HG03025 (cell line): ENCODE measurements at regions not wholly inside any gene's neighbourhood (a gene's known extent, or its start where the extent isn't known, plus 50 kb on each side); places are given as distances from the start of the nearest gene placed in this dataset.
"Not testable (repeated sequence)": the region's sequence is repeated elsewhere in the genome, so short reads cannot be mapped to it uniquely, and the experiment has no call there.

Experiments used
- ATAC-seq: cut with Tn5 transposase; IDR thresholded peaks from one replicate; pipeline ENCODE4 v1.9.1; 2021; ENCODE audit warnings: mild to moderate bottlenecking, moderate library complexity; ENCODE audit not compliant: unreplicated experiment, low FRiP score

DNA sequence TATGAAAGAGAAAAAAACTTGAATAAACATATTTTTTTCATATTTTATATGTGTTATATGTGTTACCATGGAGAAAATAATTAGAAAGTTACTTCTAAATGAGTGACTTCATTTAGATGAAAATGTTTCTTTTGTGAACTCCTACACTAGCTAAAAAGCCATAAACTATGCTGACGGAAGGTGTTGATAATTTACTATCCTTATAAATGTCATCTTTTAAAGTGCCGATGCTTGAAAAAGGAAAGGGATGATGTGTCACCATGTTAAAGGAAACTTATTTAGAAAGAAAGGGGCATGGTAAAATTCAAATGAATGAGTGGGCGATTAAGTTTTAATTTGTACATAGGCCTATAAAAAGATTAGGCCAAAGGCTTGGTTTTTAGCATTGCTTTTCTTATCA is 133.8 kb downstream of the SPRY1 start:
- no peak for ATAC-seq

DNA sequence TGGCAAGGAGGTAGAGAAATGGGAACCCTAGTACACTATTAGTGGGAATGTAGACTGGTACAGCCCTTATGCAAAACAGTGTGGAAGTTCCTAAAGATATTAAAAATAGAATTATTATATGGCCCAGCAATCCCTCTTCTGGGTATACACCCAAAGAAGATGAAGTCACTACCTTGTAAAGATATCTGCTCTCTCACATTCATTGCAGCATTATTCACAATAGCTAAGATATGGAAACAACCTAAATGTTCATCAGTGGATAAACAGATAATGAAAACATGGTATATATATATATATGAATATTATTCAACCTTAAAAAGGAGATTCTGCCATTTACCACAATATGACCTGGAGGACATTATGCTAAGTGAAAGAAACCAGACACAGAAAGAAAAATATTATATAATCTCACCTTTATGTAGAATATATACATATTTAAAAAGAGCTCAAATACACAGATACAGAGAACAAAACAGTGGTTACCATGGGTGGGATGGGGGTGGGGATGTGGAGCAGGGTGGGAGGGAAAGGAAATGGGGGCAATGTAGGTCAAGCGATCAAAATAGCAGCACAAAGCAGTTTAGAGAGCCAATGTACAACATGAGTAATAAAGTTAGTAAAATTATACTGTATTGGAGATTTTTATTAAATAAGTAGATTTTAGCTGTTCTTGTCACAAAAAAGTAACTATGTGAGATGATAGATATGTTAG is 138.6 kb downstream of the SPRY1 start:
- ATAC-seq, result no peak

DNA sequence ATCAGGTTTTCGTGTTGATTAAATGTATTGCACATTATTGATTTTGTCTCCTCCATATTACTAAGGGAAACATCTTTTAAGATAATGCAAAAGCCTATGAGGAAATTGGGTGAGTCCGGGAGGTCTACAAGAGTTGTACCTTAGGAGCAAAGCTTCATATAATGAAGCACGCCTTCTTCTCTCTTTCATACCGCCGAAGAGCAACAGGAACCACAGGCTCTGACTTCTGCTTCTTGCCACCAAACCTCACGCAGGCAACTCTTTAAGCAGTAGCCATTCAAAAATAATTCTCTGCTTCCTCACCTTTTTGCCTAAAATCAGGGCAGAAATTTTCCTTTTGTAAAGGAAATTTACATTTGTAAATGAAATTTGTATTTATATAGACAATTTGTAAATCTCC is 139.6 kb downstream of the SPRY1 start:
- no peak for ATAC-seq

DNA sequence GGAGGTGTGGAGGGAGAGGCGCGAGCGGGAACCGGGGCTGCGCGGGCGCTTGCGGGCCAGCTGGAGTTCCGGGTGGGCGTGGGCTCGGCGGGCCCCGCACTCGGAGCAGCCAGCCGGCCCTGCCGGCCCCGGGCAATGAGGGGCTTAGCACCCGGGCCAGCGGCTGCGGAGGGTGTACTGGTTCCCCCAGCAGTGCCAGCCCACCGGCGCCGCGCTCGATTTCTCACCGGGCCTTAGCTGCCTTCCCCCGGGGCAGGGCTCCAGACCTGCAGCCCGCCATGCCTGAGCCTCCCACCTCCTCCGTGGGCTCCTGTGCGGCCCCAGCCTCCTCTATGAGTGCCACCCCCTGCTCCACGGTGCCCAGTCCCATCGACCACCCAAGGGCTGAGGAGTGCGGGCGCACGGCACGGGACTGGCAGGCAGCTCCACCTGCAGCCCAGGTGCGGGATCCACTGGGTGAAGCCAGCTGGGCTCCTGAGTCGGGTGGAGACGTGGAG is 141.4 kb downstream of the SPRY1 start:
- not testable (repeated sequence) for ATAC-seq

DNA sequence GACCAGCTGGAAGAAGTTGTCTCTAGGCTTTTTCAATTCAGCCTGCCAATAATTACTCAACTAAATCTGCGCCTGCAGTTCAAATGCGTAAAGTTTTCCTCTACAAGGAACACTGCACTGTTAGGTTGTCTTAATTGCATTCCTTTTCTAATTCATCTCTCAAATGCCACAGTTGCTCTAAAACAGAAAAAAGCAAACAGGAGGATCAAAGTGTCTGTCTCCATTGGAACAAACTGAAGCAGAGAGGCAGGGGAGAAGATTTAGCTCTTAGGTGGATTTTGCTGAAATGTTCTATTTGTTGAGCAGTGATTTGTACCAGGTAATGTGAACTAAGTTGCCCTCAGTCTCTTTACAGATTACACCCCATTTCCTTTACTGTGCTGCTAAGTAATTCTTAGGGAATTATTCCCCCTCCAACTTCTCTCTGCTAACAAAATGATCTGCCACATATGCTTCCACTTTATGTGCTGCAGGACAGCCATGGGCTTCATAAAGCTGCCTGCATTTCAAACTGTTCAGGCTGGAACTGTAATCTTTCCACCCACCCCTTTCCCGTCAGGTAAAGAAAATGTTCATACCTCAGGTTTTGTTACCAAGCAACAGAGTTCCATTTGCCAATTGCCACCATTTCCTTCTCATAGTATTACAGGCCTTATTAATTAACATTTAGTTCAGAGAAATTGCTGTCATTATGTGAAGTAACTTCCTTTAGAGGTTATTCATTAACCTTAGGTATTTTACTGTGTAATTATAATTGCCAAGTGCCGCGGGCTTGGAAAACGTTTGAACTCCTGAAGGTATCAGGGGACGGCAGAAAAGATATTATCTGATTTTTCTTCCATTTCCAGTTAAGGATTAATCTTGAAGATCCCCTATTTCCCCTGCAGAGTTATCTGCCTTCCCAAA is 149.3 kb downstream of the SPRY1 start:
- ATAC-seq, result no peak

DNA sequence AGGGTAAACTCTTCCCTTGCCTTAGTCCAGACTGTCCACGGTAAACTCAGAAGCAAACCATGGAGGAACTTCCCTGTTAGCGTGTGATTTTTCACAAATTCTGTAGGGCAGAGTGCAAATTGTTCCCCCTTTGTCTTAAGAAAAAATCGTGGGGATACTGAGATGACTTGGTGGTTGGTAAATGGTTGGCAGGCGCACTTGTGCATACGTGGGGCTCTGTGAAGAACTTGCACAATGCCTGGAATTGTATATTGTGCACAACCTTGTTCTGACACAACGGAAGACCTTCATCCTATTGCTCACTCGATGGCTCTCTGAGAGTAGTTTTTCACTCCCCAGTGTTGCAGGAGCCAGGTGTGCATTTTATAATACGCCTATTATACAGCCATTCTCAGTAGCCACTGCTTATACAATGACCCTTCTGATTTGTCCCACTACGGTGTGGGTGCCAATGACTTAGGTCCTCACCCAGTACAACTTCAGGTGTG is 150.0 kb downstream of the SPRY1 start:
- no peak for ATAC-seq

DNA sequence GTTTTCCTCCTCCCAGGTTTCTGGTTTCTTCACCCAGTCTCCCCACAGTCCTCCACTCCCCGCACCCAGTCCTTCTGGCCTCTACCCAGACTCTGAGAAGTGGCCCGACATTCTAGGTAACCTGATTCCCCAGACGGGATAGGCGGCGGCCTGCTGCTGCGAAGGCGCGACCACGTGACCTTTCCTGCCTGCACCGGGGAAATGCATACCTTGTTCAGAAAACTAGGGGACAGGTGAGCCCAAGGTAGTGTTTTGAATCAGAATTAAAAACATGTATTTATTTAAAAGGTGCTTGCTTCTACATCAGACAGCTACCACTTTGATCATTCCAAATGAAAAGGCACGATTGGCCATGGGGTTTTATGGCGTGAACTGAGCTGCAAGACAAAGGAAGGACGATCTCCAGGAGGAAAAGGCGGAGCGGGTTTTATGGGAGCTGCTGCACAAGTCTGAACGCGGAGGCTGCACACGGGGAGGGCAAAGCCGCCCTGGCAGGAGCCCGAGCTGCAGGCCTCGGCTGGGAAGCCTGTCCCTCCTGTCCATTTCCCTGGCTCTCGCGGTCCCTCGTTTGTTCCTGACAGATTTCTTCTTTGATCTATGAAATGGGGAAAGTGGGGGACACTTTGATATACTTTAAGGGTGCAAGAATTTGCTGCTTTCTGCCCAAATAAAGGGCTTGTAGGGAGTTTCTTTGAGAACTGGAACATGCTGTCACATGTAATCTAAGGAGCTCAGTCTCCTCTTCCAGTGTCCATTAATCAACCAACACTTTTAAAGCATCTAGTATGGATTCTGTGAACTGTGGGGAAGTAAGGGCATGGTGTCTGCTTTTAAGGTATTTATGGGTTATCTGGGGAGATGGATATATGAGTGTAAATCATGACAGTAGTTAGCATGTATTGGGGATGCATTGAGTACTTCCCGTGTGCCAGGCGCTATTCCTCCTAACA is 150.9 kb downstream of the SPRY1 start:
- ATAC-seq, result no peak

DNA sequence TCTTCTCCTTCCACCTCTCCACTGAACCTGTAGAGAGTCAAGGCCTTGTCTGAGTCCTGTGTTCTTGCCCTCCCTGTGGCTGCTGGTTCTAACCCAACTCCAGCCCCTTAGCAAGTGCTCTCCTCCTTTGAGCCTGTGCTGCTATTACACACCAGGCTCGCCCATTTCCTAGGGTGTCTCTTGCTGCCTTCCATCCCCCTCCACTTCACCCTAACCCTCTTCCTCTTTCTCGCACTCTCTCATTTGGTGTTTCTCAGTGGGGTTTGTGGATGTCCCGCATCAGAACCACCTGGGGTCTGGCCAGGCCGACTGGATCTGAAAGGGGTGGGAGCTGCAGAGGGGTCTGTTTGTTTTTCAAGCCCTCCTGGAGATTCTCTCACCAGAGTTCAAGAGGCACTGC is 156.7 kb downstream of the SPRY1 start:
- no peak for ATAC-seq

DNA sequence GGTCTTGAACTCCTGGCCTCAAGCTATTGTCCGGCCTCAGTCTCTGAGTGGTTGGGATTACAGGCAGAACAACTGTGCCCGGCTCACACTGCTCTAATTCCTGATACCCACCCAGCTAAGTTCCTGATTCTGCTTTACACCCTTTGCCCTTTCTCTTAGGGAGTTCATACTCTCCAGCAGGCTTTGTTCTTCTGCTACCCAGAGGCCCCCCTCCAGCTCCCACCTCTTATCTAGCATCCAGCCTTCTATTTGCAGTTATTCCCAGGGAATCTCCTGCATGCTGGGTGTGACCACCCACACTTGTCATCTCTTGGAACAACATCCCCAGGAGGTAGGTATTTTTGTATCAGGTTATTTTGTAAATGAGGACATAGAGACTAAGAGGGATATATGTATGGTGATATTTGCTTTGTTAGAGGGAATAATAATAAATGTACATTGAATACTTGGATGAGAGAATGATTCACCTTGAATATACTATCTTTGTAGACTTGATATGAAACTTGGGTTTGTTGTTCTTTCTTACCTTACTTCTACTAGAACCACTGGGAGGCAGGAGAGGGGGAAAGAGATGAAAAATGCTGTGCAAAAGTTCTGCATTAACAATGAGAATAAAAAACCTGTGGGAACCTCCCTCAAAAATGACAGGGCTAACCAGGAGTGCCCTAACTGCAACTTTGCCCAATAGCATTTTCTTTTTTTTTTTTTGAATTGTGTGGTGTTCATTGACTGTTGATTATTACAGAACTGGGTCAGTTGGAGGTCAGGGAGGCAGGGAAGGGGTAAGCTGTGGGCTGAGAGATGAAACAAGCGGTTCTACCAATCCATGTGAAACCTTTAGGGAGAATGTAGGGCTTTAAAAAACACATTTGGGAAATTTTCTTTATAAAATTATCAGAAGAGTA is 157.4 kb downstream of the SPRY1 start:
- ATAC-seq, result no peak

DNA sequence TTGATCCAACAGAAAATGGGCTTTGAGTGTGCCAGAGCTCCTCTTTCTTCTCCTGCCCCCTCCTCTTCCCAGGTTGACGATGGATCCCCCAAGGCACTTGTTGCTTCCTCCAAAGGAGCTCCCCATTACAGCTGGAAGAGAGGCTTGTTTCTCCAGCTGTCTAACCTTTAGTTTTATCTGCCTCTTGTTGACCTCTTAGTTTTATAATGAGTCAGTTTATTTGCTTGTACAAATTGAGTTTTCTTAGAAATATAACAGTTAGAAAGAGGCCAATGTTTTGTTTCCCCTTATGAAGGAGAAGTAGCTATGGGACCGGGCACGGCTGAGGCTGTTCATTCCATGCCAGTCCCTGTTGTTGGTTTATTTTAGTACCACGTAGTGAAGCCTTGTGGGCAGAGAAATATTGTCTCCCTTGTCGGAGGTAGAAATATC is 158.2 kb downstream of the SPRY1 start:
- ATAC-seq, result no peak

DNA sequence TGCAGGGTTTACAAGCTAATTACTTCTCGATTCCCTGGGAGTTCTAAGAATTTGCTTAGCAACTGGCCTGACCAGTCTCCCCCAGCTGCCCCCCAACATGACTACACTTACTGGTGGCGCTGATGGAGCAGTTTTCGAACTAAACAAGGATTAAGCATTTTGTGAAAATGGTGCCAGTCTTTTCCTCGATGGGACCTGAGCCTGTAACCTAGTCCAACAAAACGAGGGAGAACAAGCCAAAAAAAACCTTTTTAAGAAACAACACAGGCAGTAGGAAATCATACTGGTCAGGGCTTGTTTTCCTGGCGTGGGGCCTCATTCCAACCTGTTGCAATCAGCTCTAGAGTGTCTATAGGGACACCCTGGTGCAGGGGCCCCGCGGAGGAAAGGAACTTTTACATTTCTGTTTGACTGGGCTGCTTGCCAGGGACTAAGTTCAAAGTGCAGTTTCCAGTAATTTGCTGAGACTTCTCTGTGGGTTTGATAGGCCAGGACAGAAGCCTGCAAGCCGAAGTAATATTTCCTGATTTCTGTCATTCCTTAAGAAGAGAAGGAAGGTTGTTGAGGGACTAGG is 158.7 kb downstream of the SPRY1 start:
- no peak for ATAC-seq

DNA sequence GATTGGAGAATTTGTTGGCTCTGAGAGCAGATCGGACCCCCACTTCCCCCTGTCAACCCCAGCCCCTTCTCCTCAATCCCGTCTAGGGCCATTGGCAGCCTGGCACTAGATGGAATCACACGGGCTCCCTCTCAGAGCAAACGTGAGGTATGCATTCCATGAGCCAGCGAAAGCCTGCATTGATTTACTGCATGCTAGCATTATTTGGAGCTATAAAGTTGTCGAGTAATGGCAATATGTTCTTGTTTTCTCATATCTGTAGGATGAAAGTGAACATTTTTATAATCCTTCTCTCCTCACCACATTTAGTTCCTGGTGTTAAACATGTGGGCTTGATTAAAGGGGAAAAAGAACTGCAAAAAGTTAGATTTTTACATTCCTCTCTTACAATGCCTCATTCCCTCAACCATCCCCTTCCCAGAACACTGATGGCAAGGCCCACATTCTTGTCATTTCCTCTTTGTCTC is 159.2 kb downstream of the SPRY1 start:
- no peak for ATAC-seq

DNA sequence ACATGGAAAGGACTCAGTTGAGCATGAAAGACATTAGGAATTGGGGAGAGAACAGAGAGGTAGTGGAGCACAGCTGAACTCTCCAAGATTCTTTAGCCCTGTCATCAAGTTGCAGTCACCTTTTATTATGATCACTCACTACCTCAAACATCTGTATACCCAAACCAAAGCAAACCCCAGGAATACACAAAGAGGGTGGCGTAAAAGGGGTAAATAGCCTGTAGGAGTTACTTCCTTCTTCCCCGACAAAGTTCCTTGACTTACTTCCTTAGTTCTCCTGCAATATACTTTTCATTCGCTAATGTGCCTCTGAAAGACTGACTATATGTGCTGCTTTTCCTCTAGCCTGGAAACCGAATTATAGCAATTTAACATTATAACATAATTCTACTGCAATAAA is 159.9 kb downstream of the SPRY1 start:
- no peak for ATAC-seq

DNA sequence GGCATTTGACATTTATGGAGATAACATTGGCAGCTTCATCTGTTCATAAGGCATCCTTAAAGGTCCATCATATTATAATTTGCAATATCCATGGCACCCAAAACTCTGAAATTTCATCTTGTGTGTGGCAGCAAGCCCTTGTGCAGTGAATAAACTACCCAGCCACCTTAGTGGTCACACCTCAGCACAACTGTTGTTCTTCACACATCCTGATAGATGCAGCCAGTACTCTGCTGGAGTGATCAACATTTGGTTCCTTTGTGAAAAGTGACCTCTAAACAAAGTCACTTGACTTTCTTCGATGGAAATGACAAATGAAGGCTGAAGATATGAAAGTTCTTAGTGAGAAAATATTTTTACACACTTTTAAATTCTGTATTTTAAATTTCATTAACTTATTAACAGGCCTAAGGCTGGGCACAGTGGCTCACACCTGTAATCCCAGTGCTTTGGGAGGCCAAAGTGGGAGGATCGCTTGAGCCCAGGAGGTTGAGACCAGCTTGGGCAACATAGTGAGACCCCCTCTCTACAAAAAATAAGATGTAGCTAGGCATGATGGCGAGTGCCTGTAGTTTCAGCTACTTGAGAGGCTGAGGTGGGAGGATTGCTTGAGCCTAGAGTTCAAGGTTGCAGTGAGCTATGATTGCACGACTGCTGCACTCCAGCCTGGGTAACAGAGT is 161.4 kb downstream of the SPRY1 start:
- ATAC-seq, result no peak

DNA sequence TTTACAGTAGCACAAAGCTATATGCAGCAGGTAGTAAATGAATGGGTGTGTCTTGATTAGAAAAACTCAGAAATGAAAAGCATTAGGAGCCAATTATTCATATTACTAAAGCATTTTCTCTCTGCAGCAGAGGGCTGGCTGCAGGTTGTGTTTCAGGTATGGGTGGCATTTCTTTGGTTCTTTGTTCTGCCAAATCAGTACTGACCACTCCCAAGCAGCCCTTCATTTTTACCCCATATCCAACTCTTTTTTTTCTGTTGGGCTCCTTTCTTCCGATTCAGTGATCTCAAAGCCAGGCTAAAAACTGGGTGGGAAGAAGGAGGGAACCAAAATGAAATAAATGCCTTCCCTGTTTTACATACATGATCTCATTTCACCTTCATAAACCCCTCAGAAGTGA is 162.3 kb downstream of the SPRY1 start:
- ATAC-seq, result no peak

DNA sequence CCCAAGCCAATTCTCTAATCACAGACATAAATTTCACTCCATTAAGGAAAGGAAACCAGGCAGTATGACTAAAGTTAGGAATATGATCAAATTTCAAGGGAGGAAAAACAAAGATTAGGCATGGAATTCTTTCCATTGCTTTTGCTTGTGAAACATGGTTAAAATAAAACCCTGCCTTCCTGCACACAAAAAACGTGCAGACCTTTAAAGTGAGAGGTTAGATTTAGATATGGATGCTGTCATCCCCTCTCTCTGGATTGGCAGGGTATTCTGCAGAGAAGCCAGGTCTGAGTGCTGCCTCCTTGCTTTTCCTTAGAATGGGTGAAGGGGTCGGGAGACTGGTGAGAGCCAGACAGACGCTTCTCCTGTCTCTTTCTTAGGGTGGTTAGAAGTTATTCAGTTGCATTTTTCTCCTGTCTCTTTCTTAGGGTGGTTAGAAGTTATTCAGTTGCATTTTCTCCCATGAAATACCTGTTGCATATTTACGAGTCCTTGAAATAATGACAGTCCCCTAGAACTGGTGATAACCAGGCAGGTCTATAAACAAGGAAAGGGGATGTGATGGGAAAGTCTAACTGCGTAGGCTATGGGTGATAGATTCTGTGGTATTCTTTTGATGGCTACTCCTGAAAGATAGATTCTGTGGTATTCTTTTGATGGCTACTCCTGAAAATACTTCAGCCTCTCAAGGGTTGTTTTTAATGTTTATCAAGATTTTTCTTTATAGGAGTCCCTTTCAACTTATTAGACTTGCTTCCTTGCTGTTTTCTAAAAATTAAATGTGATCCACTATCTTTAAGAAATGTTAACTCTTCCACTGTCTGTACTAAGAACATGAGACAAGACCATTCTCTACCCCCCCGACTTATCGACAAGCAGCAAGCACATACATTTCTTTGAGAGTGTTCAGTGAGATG is 163.6 kb downstream of the SPRY1 start:
- ATAC-seq, result no peak

DNA sequence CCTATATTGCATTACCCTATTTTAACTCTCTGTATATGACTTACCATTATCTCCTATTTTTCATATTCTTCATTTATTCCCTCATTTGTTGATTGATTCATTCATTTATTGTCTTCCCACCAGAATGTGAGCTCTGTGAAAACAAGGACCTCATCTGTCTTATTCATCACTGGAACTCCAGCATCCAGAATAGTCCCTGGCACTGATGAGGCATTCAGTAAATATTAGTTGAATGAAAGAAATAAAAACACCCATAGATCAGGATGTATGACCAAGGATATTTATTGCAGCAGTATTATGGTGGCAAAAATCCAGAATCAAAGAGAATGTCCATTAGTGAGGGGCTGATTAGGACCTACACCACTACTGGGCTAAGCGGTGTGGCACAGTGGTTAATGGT is 164.9 kb downstream of the SPRY1 start:
- no peak for ATAC-seq
